A673 (cell line): ENCODE measurements at regions not wholly inside any gene's neighbourhood (a gene's known extent, or its start where the extent isn't known, plus 50 kb on each side); places are given as distances from the start of the nearest gene placed in this dataset.

Source experiments
- EZH2 ChIP-seq: fragments of 200-600 bp; sonication (generic); IDR thresholded peaks from 2 replicates; pipeline ENCODE4 v1.6.1; 2017; ENCODE audit warnings: borderline replicate concordance, low read depth, mild to moderate bottlenecking, mixed read lengths, antibody characterized with exemption, low read length; ENCODE audit not compliant: poor library complexity, severe bottlenecking
- TF ChIP-seq, protein P1 (sequence below): fragments of 300-800, 200-600 bp; sonication (generic); conservative IDR thresholded peaks from 2 replicates; pipeline ENCODE4 v1.5.1; 2017; ENCODE audit warnings: low read depth, mild to moderate bottlenecking, antibody characterized with exemption, low read length, moderate library complexity, mixed read lengths

DNA sequence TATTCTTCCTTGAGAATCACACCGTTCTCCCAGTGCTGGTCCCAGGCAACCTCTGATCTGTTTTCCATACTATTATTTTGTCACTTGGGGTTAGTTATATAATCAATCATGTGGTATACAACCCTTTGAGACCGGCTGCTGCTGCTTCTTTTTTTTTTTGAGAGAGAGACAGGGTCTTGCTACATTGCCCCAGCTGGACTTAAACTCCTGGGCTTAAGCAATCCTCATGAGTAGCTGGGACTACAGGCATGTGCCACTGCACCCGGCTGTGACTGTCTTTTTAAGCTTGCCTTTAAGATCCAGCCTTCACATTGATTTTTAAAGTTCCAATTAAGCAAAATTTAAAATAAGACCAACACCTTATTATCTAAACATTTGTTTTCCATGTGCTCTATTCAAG, 86.7 kb upstream of the EXOC1L start:
- TF ChIP-seq, protein P1, sequence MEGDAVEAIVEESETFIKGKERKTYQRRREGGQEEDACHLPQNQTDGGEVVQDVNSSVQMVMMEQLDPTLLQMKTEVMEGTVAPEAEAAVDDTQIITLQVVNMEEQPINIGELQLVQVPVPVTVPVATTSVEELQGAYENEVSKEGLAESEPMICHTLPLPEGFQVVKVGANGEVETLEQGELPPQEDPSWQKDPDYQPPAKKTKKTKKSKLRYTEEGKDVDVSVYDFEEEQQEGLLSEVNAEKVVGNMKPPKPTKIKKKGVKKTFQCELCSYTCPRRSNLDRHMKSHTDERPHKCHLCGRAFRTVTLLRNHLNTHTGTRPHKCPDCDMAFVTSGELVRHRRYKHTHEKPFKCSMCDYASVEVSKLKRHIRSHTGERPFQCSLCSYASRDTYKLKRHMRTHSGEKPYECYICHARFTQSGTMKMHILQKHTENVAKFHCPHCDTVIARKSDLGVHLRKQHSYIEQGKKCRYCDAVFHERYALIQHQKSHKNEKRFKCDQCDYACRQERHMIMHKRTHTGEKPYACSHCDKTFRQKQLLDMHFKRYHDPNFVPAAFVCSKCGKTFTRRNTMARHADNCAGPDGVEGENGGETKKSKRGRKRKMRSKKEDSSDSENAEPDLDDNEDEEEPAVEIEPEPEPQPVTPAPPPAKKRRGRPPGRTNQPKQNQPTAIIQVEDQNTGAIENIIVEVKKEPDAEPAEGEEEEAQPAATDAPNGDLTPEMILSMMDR = no peak
- no peak for TF ChIP-seq EZH2
